ENCODE measurements at regions not wholly inside any gene's neighbourhood (a gene's known extent, or its start where the extent isn't known, plus 50 kb on each side); places are given as distances from the start of the nearest gene placed in this dataset.

GRCh38 chr13:37257051-37257450 is 151.6 kb upstream of the CSNK1A1L start:
- intact Hi-C loops (cut with DNase I), result no loop called here
- no peaks in the 10 kb centered on the region for H3K27me3 ChIP-seq (ENCODE audit: control insufficient read depth, insufficient read depth, low read length)
- DNase-seq (no peak), FAIRE-seq (no peak)
- H3K4me1 ChIP-seq (ENCODE audit: control insufficient read depth in 2 of 3, insufficient read depth in 2 of 3, low read depth in 1 of 3, low read length in 3 of 3), result no peaks in the 10 kb centered on the region
- H3K36me3 ChIP-seq (ENCODE audit: control insufficient read depth in 2 of 3, insufficient read depth in 3 of 3, low read length in 3 of 3), result no peaks in the 10 kb centered on the region
- H3K9me3 ChIP-seq (ENCODE audit: control insufficient read depth in 2 of 3, insufficient read depth in 1 of 3, low read length in 3 of 3), result peaks cover 0 to 9% (median 6%) of the 10 kb centered on the region in 3 donors
- H3K9ac ChIP-seq (ENCODE audit: low read length in 3 of 3), result no peak overlapping the region
- no peak overlapping the region for H3K4me3 ChIP-seq (ENCODE audit: low read length in 3 of 3)
- H3K27ac ChIP-seq (ENCODE audit: low read depth in 2 of 2, low read length in 2 of 2), result no peak overlapping the region
- TF ChIP-seq CTCF (IDR thresholded peaks at IDR 0.05; ENCODE audit: borderline replicate concordance, extremely low read depth, insufficient read depth), result no peak

- no peak for TF ChIP-seq CTCF (IDR thresholded peaks at IDR 0.05; ENCODE audit: borderline replicate concordance, extremely low read depth, insufficient read depth)
- no peak for FAIRE-seq
- Histone ChIP-seq H3K9me3 (ENCODE audit: control insufficient read depth in 2 of 3, insufficient read depth in 1 of 3, low read length in 3 of 3) (peaks cover 0 to 2% (median 2%) of the 10 kb centered on the region in 3 donors), H3K27me3 (ENCODE audit: control insufficient read depth, insufficient read depth, low read length) (no peaks in the 10 kb centered on the region), H3K4me3 (ENCODE audit: low read length in 3 of 3) (no peak overlapping the region), H3K9ac (ENCODE audit: low read length in 3 of 3) (no peak overlapping the region), H3K27ac (ENCODE audit: low read depth in 2 of 2, low read length in 2 of 2) (no peak overlapping the region), H3K36me3 (ENCODE audit: control insufficient read depth in 2 of 3, insufficient read depth in 3 of 3, low read length in 3 of 3) (no peaks in the 10 kb centered on the region), H3K4me1 (ENCODE audit: control insufficient read depth in 2 of 3, insufficient read depth in 2 of 3, low read depth in 1 of 3, low read length in 3 of 3) (no peaks in the 10 kb centered on the region)
- intact Hi-C loops (cut with DNase I), result no loop called here
- DNase-seq, result no peak
These were observed 136.3 kb upstream of the CSNK1A1L start for GRCh38 chr13:37241786-37242185.

- no peak for DNase-seq
- Histone ChIP-seq H3K9me3 (ENCODE audit: control insufficient read depth in 2 of 3, insufficient read depth in 1 of 3, low read length in 3 of 3) (no peaks in the 10 kb centered on the region), H3K9ac (ENCODE audit: low read length in 3 of 3) (no peak overlapping the region), H3K36me3 (ENCODE audit: control insufficient read depth in 2 of 3, insufficient read depth in 3 of 3, low read length in 3 of 3) (no peaks in the 10 kb centered on the region), H3K4me1 (ENCODE audit: control insufficient read depth in 2 of 3, insufficient read depth in 2 of 3, low read depth in 1 of 3, low read length in 3 of 3) (no peaks in the 10 kb centered on the region), H3K27me3 (ENCODE audit: control insufficient read depth, insufficient read depth, low read length) (no peaks in the 10 kb centered on the region), H3K4me3 (ENCODE audit: low read length in 3 of 3) (no peak overlapping the region), H3K27ac (ENCODE audit: low read depth in 2 of 2, low read length in 2 of 2) (no peak overlapping the region)
- intact Hi-C loops (cut with DNase I), result no loop called here
- no peak for TF ChIP-seq CTCF (IDR thresholded peaks at IDR 0.05; ENCODE audit: borderline replicate concordance, extremely low read depth, insufficient read depth)
- FAIRE-seq, result no peak
These were observed 124.9 kb upstream of the CSNK1A1L start for GRCh38 chr13:37230346-37230745.

- DNase-seq, result no peak
- Histone ChIP-seq H3K4me1 (ENCODE audit: control insufficient read depth in 2 of 3, insufficient read depth in 2 of 3, low read depth in 1 of 3, low read length in 3 of 3) (no peaks in the 10 kb centered on the region), H3K27me3 (ENCODE audit: control insufficient read depth, insufficient read depth, low read length) (no peaks in the 10 kb centered on the region), H3K9me3 (ENCODE audit: control insufficient read depth in 2 of 3, insufficient read depth in 1 of 3, low read length in 3 of 3) (no peaks in the 10 kb centered on the region), H3K27ac (ENCODE audit: low read depth in 2 of 2, low read length in 2 of 2) (no peak overlapping the region), H3K9ac (ENCODE audit: low read length in 3 of 3) (no peak overlapping the region), H3K36me3 (ENCODE audit: control insufficient read depth in 2 of 3, insufficient read depth in 3 of 3, low read length in 3 of 3) (no peaks in the 10 kb centered on the region), H3K4me3 (ENCODE audit: low read length in 3 of 3) (no peak overlapping the region)
- FAIRE-seq, result no peak
- intact Hi-C loops (cut with DNase I), result no loop called here
- no peak for TF ChIP-seq CTCF (IDR thresholded peaks at IDR 0.05; ENCODE audit: borderline replicate concordance, extremely low read depth, insufficient read depth)
These were observed 124.5 kb upstream of the CSNK1A1L start for GRCh38 chr13:37229931-37230330.
